GM23338 (cell line): ENCODE measurements at regions not wholly inside any gene's neighbourhood (a gene's known extent, or its start where the extent isn't known, plus 50 kb on each side); places are given as distances from the start of the nearest gene placed in this dataset.

ENCODE experiments used
- ATAC-seq: fragments of 200-7000 bp; cut with Tn5 transposase; 3 replicates; pipeline ENCODE4 v1.9.1; 2020
- DNase-seq: peaks from one replicate; pipeline ENCODE4 v3.0.0-alpha.2; 2015; ENCODE audit warnings: low spot score
- H2AFZ ChIP-seq: fragments of 200-600 bp; sonication (generic); 2 replicates; pipeline ENCODE4 v1.8.0; 2016; ENCODE audit warnings: antibody characterized with exemption, mild to moderate bottlenecking, moderate library complexity
- H3F3A ChIP-seq: fragments of 200-600 bp; sonication (generic); replicated peaks from 2 replicates; pipeline ENCODE4 v1.8.0; 2017; ENCODE audit warnings: antibody characterized with exemption, mixed run types, low read depth
- H3K27ac ChIP-seq: fragments of 200-600 bp; sonication (generic); 2 replicates; pipeline ENCODE4 v1.6.1; 2016; ENCODE audit warnings: low read depth
- H3K27me3 ChIP-seq: fragments of 200-600 bp; sonication (generic); 2 replicates; pipeline ENCODE4 v1.8.0; 2016; ENCODE audit warnings: mild to moderate bottlenecking, mixed run types, moderate library complexity; ENCODE audit not compliant: insufficient read depth
- H3K36me3 ChIP-seq: fragments of 200-600 bp; sonication (generic); 2 replicates; pipeline ENCODE4 v1.8.0; 2016; ENCODE audit warnings: mild to moderate bottlenecking; ENCODE audit not compliant: insufficient read depth
- H3K4me1 ChIP-seq: fragments of 200-600 bp; sonication (generic); 2 replicates; pipeline ENCODE4 v1.8.0; 2016; ENCODE audit warnings: mild to moderate bottlenecking, moderate library complexity; ENCODE audit not compliant: insufficient read depth
- H3K4me2 ChIP-seq: fragments of 200-600 bp; sonication (generic); 2 replicates; pipeline ENCODE4 v1.7.1; 2017; ENCODE audit warnings: mixed run types
- H3K4me3 ChIP-seq: fragments of 200-600 bp; sonication (generic); 2 replicates; pipeline ENCODE4 v1.6.1; 2016; ENCODE audit warnings: mixed run types
- H3K79me2 ChIP-seq: fragments of 200-600 bp; sonication (generic); replicated peaks from 2 replicates; pipeline ENCODE4 v1.8.0; 2017; ENCODE audit warnings: mild to moderate bottlenecking; ENCODE audit not compliant: insufficient read depth
- H3K9me2 ChIP-seq: fragments of 200-600 bp; sonication (generic); 2 replicates; pipeline ENCODE4 v1.8.0; 2017; ENCODE audit not compliant: insufficient read depth
- H4K20me1 ChIP-seq: fragments of 200-600 bp; sonication (generic); replicated peaks from 2 replicates; pipeline ENCODE4 v1.8.0; 2017; ENCODE audit warnings: mild to moderate bottlenecking; ENCODE audit not compliant: insufficient read depth
- H3K27ac Mint-ChIP-seq: 2 replicates; pipeline ENCODE4 v1.8.0; 2020; ENCODE audit warnings: inconsistent platforms, mild to moderate bottlenecking, moderate library complexity, mixed read lengths
- H3K27me3 Mint-ChIP-seq: 3 replicates; pipeline ENCODE4 v1.8.0; 2022; ENCODE audit warnings: low read depth, mild to moderate bottlenecking, moderate library complexity, mixed read lengths, inconsistent platforms; ENCODE audit not compliant: insufficient read depth, poor library complexity
- H3K36me3 Mint-ChIP-seq: 3 replicates; pipeline ENCODE4 v1.8.0; 2021; ENCODE audit warnings: low read depth, mild to moderate bottlenecking, inconsistent platforms, moderate library complexity, mixed read lengths
- H3K4me1 Mint-ChIP-seq: 3 replicates; pipeline ENCODE4 v1.8.0; 2020; ENCODE audit warnings: mild to moderate bottlenecking, inconsistent platforms, mixed read lengths
- H3K4me3 Mint-ChIP-seq: 3 replicates; pipeline ENCODE4 v1.8.0; 2021; ENCODE audit warnings: moderate library complexity, mild to moderate bottlenecking, inconsistent platforms, mixed read lengths
- H3K9me3 Mint-ChIP-seq: 3 replicates; pipeline ENCODE4 v1.8.0; 2020; ENCODE audit warnings: moderate library complexity, mild to moderate bottlenecking, inconsistent platforms, mixed read lengths
- CREB1 ChIP-seq: fragments of 250-450 bp; sonication (Bioruptor Pico); IDR thresholded peaks from 2 replicates; pipeline ENCODE4 v1.5.0; 2020; ENCODE audit warnings: low read depth, mild to moderate bottlenecking, moderate library complexity
- EZH2 ChIP-seq: fragments of 200-600 bp; sonication (generic); IDR thresholded peaks from one replicate; pipeline ENCODE4 v1.8.0; 2017; ENCODE audit warnings: antibody characterized with exemption, mild to moderate bottlenecking, low read depth; ENCODE audit not compliant: unreplicated experiment
- JUNB ChIP-seq: IDR thresholded peaks from one replicate; pipeline ENCODE4 v1.6.1; 2016; ENCODE audit warnings: antibody characterized with exemption; ENCODE audit not compliant: unreplicated experiment
- NANOG ChIP-seq: IDR thresholded peaks from 2 replicates; pipeline ENCODE4 v1.6.1; 2016; ENCODE audit warnings: antibody characterized with exemption, borderline replicate concordance
- POLR2AphosphoS5 ChIP-seq: IDR thresholded peaks from 2 replicates; pipeline ENCODE4 v1.6.1; 2016; ENCODE audit warnings: antibody characterized with exemption, low read depth
- STAT1 ChIP-seq: IDR thresholded peaks from one replicate; pipeline ENCODE4 v1.6.1; 2016; ENCODE audit warnings: antibody characterized with exemption; ENCODE audit not compliant: unreplicated experiment
- ZNF114 ChIP-seq: fragments of 250-450 bp; sonication (Bioruptor Pico); IDR thresholded peaks from 2 replicates; pipeline ENCODE4 v1.5.0; 2020; ENCODE audit warnings: mild to moderate bottlenecking, moderate library complexity
- ZNF331 ChIP-seq: fragments of 250-450 bp; sonication (Bioruptor Pico); IDR thresholded peaks from 2 replicates; pipeline ENCODE4 v1.5.0; 2020; ENCODE audit warnings: low read depth, mild to moderate bottlenecking, moderate library complexity
- TF ChIP-seq, protein P1 (sequence below), 2 experiments: fragments of 200-600 bp in 1 of 2; sonication (generic) in 1 of 2; conservative IDR thresholded peaks; 2 replicates each; pipeline versions ENCODE4 v1.5.1 to v1.6.1; 2016 to 2017; ENCODE audit warnings: antibody characterized with exemption in 2 of 2, low read depth in 2 of 2, mild to moderate bottlenecking in 2 of 2, moderate library complexity in 1 of 2
- TF ChIP-seq, protein P2 (sequence below): IDR thresholded peaks from one replicate; pipeline ENCODE4 v1.6.1; 2018; ENCODE audit warnings: antibody characterized with exemption; ENCODE audit not compliant: unreplicated experiment
- TF ChIP-seq, protein P3 (sequence below): fragments of 250-450 bp; sonication (Bioruptor Pico); IDR thresholded peaks from 2 replicates; pipeline ENCODE4 v1.5.0; 2020; ENCODE audit warnings: mild to moderate bottlenecking, moderate library complexity

DNA sequence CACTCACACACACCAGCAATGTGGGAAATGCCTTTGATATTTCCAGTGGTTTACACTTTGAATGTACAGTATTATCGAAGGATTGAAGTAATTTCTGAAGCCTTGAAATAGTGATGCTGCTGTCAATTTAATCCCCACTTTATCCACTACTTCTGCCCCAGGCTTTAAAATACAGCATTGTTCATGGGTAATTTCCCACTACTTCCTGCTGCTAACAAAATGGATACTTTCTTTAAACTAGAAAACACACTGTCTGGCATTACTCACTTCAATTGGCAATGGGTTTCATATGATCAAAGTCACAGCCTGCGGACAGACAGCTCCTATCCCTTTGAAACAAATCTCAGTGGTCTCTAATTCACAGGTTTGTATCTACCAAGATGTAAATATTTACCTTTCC lies 292.2 kb downstream of the CDH11 start:
- H3K4me1 Mint-ChIP-seq: no peaks in the 10 kb centered on the region
- H3K4me3 Mint-ChIP-seq: no peak overlapping the region
- H3K79me2 ChIP-seq: no peaks in the 10 kb centered on the region
- no peak overlapping the region for H3K27ac ChIP-seq
- H3K36me3 ChIP-seq: no peaks in the 10 kb centered on the region; the same call in 1 of the 2 replicates
- H2AFZ ChIP-seq: no peak overlapping the region
- peaks cover 24% of the 10 kb centered on the region; the same call in 2 of the 3 replicates for H3K36me3 Mint-ChIP-seq
- H3K27me3 Mint-ChIP-seq: peaks cover 8% of the 10 kb centered on the region
- no peaks in the 10 kb centered on the region for H4K20me1 ChIP-seq
- peaks cover 30% of the 10 kb centered on the region for H3K9me3 Mint-ChIP-seq
- ATAC-seq: no peak
- H3K9me2 ChIP-seq: 0 out of 2 replicates have a peak, but pooled peaks cover 3% of the 10 kb centered on the region
- no peak overlapping the region for H3K4me3 ChIP-seq
- no peak overlapping the region for H3K4me2 ChIP-seq
- H3K27me3 ChIP-seq: no peaks in the 10 kb centered on the region
- TF ChIP-seq NANOG: no peak
- H3F3A ChIP-seq: no peaks in the 10 kb centered on the region
- H3K4me1 ChIP-seq: no peaks in the 10 kb centered on the region
- no peak for DNase-seq
- H3K27ac Mint-ChIP-seq: no peak overlapping the region

DNA sequence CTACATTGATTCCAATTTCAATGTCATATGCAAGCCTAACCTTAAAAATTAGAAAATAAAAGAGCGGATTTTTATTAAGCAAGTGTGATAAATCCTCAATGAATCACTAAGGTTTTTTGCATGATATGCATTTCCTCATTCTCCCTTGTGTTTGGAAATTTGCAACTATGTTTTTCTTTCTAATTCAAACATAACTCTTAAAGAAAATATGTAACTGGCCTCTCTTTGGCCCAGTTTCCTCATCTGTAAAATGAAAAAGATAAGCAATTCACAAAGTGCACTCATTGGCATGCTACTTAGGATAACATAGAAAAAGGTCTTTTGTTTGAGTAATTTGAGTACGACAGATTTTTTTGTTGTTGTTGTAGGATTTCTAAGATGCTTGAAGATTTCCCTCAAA lies 295.5 kb downstream of the CDH11 start:
- Mint-ChIP-seq H3K9me3 (peaks cover 5% of the 10 kb centered on the region), H3K4me1 (peaks cover 3% of the 10 kb centered on the region; the same call in 1 of the 3 replicates), H3K27ac (no peak overlapping the region), H3K36me3 (peaks cover 4% of the 10 kb centered on the region; the same call in 2 of the 3 replicates), H3K4me3 (no peak overlapping the region), H3K27me3 (peaks cover 6% of the 10 kb centered on the region)
- Histone ChIP-seq H2AFZ (no peak overlapping the region), H3K4me3 (no peak overlapping the region), H3K27me3 (peaks cover 6% of the 10 kb centered on the region; the same call in 1 of the 2 replicates), H3K27ac (no peak overlapping the region), H3K4me2 (no peak overlapping the region), H3K36me3 (no peaks in the 10 kb centered on the region), H3K9me2 (0 out of 2 replicates have a peak, but pooled peaks cover 3% of the 10 kb centered on the region), H4K20me1 (no peaks in the 10 kb centered on the region), H3K4me1 (no peaks in the 10 kb centered on the region), H3F3A (no peaks in the 10 kb centered on the region), H3K79me2 (no peaks in the 10 kb centered on the region)
- DNase-seq: no peak
- ATAC-seq: no peak
- TF ChIP-seq STAT1 (no peak), NANOG (no peak), ZNF114 (CRISPR knock-in tag) (no peak), CREB1 (no peak), EZH2 (no peak), ZNF331 (CRISPR knock-in tag) (no peak), POLR2AphosphoS5 (no peak), JUNB (no peak)
- TF ChIP-seq, protein P1, sequence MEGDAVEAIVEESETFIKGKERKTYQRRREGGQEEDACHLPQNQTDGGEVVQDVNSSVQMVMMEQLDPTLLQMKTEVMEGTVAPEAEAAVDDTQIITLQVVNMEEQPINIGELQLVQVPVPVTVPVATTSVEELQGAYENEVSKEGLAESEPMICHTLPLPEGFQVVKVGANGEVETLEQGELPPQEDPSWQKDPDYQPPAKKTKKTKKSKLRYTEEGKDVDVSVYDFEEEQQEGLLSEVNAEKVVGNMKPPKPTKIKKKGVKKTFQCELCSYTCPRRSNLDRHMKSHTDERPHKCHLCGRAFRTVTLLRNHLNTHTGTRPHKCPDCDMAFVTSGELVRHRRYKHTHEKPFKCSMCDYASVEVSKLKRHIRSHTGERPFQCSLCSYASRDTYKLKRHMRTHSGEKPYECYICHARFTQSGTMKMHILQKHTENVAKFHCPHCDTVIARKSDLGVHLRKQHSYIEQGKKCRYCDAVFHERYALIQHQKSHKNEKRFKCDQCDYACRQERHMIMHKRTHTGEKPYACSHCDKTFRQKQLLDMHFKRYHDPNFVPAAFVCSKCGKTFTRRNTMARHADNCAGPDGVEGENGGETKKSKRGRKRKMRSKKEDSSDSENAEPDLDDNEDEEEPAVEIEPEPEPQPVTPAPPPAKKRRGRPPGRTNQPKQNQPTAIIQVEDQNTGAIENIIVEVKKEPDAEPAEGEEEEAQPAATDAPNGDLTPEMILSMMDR (conservative IDR thresholded peaks at IDR 0.05; ENCODE audit: low read depth in 2 of 2): no peak
- TF ChIP-seq, protein P2, sequence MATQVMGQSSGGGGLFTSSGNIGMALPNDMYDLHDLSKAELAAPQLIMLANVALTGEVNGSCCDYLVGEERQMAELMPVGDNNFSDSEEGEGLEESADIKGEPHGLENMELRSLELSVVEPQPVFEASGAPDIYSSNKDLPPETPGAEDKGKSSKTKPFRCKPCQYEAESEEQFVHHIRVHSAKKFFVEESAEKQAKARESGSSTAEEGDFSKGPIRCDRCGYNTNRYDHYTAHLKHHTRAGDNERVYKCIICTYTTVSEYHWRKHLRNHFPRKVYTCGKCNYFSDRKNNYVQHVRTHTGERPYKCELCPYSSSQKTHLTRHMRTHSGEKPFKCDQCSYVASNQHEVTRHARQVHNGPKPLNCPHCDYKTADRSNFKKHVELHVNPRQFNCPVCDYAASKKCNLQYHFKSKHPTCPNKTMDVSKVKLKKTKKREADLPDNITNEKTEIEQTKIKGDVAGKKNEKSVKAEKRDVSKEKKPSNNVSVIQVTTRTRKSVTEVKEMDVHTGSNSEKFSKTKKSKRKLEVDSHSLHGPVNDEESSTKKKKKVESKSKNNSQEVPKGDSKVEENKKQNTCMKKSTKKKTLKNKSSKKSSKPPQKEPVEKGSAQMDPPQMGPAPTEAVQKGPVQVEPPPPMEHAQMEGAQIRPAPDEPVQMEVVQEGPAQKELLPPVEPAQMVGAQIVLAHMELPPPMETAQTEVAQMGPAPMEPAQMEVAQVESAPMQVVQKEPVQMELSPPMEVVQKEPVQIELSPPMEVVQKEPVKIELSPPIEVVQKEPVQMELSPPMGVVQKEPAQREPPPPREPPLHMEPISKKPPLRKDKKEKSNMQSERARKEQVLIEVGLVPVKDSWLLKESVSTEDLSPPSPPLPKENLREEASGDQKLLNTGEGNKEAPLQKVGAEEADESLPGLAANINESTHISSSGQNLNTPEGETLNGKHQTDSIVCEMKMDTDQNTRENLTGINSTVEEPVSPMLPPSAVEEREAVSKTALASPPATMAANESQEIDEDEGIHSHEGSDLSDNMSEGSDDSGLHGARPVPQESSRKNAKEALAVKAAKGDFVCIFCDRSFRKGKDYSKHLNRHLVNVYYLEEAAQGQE: no peak
- TF ChIP-seq, protein P3, sequence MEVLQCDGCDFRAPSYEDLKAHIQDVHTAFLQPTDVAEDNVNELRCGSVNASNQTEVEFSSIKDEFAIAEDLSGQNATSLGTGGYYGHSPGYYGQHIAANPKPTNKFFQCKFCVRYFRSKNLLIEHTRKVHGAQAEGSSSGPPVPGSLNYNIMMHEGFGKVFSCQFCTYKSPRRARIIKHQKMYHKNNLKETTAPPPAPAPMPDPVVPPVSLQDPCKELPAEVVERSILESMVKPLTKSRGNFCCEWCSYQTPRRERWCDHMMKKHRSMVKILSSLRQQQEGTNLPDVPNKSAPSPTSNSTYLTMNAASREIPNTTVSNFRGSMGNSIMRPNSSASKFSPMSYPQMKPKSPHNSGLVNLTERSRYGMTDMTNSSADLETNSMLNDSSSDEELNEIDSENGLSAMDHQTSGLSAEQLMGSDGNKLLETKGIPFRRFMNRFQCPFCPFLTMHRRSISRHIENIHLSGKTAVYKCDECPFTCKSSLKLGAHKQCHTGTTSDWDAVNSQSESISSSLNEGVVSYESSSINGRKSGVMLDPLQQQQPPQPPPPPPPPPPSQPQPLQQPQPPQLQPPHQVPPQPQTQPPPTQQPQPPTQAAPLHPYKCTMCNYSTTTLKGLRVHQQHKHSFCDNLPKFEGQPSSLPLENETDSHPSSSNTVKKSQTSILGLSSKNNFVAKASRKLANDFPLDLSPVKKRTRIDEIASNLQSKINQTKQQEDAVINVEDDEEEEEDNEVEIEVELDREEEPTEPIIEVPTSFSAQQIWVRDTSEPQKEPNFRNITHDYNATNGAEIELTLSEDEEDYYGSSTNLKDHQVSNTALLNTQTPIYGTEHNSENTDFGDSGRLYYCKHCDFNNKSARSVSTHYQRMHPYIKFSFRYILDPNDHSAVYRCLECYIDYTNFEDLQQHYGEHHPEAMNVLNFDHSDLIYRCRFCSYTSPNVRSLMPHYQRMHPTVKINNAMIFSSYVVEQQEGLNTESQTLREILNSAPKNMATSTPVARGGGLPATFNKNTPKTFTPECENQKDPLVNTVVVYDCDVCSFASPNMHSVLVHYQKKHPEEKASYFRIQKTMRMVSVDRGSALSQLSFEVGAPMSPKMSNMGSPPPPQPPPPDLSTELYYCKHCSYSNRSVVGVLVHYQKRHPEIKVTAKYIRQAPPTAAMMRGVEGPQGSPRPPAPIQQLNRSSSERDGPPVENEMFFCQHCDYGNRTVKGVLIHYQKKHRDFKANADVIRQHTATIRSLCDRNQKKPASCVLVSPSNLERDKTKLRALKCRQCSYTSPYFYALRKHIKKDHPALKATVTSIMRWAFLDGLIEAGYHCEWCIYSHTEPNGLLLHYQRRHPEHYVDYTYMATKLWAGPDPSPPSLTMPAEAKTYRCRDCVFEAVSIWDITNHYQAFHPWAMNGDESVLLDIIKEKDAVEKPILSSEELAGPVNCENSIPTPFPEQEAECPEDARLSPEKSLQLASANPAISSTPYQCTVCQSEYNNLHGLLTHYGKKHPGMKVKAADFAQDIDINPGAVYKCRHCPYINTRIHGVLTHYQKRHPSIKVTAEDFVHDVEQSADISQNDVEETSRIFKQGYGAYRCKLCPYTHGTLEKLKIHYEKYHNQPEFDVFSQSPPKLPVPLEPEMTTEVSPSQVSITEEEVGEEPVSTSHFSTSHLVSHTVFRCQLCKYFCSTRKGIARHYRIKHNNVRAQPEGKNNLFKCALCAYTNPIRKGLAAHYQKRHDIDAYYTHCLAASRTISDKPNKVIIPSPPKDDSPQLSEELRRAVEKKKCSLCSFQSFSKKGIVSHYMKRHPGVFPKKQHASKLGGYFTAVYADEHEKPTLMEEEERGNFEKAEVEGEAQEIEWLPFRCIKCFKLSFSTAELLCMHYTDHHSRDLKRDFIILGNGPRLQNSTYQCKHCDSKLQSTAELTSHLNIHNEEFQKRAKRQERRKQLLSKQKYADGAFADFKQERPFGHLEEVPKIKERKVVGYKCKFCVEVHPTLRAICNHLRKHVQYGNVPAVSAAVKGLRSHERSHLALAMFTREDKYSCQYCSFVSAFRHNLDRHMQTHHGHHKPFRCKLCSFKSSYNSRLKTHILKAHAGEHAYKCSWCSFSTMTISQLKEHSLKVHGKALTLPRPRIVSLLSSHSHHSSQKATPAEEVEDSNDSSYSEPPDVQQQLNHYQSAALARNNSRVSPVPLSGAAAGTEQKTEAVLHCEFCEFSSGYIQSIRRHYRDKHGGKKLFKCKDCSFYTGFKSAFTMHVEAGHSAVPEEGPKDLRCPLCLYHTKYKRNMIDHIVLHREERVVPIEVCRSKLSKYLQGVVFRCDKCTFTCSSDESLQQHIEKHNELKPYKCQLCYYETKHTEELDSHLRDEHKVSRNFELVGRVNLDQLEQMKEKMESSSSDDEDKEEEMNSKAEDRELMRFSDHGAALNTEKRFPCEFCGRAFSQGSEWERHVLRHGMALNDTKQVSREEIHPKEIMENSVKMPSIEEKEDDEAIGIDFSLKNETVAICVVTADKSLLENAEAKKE (CRISPR knock-in tag): no peak
